NCI-H2227 (cell line): ENCODE measurements at regions not wholly inside any gene's neighbourhood (a gene's known extent, or its start where the extent isn't known, plus 50 kb on each side); places are given as distances from the start of the nearest gene placed in this dataset.

Experiments
- DNase-seq: peaks from one replicate; lab custom pipeline; 2025; ENCODE audit not compliant: unreplicated experiment; lab: John Stamatoyannopoulos, UW

DNA sequence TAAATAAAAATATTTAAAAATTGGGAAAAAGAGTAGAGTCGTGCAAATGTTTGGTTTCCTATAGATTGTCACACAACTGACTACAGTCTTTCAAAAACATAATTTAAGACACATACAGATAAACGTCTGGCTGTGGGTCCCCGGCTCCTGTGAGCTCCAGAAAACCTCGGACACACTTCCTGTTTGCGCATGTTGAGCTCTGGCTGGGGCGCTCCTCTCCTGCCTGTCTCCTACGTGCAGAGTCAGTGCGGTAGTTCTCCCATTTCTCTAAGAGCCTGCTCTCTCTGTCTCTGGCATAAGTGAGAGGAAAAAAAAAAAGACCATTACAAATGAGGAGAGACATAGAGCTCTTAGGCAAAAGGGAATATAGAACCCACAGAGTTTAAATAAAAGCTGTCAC lies 128.2 kb upstream of the OBI1 start:
- DNase-seq, result no peak

- no peak for DNase-seq
Observed at GRCh38 chr13:78786459-78786858, 127.5 kb upstream of the OBI1 start.

GRCh38 chr13:78785764-78786163 lies 126.8 kb upstream of the OBI1 start:
- DNase-seq, result no peak

DNA sequence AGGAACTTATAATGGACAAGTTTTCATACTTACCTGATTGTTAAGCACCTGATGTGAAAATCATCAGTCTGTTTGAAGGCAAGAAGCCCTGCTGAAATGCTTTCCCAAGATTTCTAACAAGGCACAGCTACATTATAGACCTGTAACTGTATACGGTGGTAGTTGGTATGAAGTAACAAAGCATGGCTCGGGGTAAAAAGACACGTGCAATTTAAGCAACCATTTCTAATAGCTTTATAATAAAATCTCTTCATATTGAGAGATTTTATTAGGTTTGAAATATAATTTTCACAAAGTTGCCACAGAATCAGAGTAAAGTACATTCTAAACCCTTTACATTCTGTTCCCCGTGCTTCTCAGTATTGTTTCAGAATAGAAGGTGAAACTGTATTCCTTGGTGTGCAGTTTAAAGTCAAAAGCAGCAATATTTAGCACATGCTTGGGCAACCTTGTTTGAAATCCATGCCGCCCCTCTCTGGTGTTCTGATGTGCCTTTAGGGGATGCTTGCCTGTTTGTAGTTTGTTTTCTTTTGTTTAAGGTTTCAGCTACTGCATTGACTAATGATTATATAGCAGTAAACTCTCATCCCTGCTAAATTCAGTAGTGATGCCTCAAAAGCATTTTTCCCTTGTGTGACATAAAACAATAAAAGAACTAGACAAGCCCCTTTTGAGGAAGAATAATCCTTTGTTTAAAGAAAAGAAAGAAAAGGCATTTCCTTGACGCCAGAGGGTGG lies 125.2 kb upstream of the OBI1 start:
- no peak for DNase-seq

DNA sequence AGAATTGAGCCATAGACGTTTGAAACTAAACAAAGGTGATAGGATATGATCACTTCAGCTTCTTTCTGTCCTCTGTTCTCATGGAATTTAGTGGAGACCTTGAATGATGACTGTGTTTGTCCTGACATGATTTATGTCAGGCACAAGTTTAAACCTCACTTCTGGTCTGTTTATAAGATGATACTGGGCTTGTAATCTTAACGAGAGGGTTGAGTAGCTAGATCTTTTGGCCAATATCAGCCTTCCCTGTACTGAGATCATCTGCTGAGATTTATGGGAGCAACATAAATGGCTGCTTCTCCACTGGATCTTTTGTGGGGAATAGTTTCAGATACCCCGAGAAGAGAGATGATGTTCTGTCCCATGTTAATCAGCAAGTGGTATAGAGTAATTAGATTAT lies 121.8 kb upstream of the OBI1 start:
- no peak for DNase-seq

DNA sequence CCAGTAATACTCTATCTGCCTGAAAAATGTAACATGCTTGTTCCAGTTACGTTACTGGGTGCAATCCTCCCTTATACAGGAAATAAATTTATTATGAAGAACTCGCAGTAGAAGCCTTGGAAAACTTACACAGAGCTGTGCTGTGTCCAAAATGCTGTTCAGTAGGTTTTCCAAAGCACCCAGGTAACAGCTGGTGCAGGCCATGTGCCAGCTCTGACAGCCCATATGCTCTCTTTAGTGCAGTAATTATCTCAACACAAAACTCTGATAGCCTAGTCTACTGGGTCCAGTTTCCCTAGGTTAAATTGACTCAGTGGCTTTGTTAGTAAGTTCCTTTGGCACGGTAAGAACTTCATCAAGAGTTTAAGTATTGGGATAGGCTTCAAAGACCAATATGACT lies 120.7 kb upstream of the OBI1 start:
- DNase-seq, result no peak

DNA sequence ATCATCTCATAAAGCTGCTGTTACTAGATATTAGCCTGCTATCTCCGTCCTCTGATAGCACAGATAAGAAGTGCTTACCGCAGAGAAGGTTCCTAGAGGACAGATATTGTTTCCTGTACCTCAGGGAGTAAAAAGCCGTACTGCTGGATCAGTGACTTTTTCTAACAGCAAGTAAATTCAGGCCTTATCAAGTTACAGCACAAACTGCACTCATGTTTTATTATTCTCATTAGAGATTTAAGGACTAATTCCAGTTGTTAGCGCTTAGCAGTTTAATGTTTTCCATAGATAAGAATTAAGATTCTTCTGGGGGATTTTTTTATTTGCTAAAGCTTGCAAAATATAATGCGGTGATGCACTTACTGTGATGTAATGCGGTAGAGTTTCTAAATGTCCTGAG lies 119.0 kb upstream of the OBI1 start:
- DNase-seq, result no peak

DNA sequence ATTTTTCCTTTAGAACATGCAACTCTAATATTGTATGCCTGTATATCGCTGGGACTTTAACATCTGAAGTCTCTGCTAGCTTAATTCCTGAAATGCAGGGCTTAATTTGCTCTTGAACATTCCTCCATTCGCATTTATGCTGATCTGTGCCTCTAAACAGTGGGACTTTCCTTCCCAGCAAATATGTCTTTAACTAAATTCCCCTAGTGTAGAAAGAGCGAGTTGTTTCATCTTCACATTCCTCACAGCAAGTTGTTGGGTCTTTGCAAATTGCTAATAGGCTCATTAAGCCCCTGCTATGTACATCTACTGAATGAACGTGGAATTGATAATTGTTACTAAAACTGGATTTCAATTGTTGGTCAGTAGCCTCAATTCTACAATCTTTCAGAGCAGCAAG lies 118.4 kb upstream of the OBI1 start:
- DNase-seq, result no peak

DNA sequence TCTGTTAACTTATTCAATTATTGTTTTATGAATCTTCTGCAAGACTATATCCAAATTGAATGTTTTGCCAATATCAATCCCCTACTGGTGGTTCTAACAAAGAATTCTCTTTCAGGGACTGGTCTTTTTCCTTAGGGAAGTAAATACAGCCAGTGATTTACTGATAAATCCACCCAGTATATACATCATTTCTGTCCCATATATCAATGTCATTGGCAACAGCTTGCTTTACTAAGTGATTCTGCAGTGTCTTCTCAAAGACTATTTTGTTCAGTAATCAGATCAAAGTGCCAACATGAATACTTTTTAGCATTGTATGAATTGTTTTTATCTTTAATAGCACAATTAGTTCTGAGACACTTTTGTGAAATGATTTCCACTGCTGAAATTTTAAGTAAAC lies 114.0 kb upstream of the OBI1 start:
- DNase-seq, result no peak

- no peak for DNase-seq
Observed at GRCh38 chr13:78770601-78771000, 111.6 kb upstream of the OBI1 start.

GRCh38 chr13:78768950-78769349 lies 110.0 kb upstream of the OBI1 start:
- DNase-seq, result no peak

- DNase-seq, result no peak
Observed at GRCh38 chr13:78764665-78765064, 105.7 kb upstream of the OBI1 start.

GRCh38 chr13:78762825-78763224 lies 103.9 kb upstream of the OBI1 start:
- DNase-seq, result no peak

GRCh38 chr13:78759704-78760103 lies 100.7 kb upstream of the OBI1 start:
- no peak for DNase-seq

DNA sequence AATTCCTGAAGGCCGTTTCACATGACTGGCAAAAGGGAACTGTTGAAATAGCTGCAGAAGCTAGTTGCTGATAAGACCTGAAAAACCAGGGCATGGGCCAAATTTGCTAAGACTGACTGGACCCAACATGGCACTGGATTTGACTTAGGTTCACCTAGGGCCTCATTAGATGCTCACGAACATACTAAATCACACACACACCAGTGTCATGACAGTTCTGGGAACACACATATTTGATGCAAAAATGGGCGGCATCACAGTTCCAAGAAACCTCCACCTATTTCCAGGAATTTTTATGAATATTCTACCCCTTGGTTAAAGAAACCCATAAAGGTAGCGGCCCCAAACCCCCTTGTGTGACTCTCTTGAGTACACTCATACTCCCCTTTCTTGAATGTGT lies 99.6 kb upstream of the OBI1 start:
- no peak for DNase-seq

- no peak for DNase-seq
Observed at GRCh38 chr13:78753435-78753834, 94.5 kb upstream of the OBI1 start.

DNA sequence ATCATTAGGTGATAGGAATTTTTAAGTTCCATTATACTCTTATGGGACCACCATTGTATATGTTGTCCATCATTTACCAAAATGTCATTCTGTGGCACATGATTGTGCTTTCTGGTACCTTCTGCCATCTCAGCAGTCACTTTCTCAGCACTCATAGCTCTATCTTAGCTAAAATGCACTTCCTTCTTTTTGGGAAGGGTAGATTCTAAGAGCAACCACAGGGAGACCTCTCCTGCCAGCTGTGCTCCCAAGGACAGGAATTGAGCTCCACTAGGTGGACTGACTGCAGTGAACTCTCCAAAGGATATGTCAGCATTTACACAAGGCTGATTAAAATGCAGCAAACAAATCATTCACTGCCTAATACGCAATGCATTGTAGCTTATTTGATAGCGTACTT lies 91.8 kb upstream of the OBI1 start:
- DNase-seq, result no peak

DNA sequence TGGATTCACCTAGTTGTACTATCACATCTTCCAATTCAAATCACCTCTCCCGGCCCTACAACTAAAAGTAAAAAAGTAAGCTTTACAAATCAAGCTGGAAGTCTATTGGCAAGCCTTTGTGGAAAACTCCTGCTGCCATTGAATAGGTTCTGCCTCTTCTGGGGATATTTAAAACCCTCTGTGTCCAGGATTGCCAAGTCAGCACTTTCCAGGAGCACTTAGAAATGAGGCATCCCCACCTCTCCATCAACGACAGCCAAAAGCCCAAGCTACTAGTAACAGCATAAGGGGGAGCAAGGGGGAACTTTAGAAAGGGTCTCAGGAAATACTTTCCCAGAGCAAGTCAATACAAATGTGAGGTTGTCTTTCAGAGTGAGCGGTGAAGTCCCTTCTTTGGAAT lies 85.0 kb upstream of the OBI1 start:
- DNase-seq, result no peak

- DNase-seq, result no peak
Observed at GRCh38 chr13:78742659-78743058, 83.7 kb upstream of the OBI1 start.

- DNase-seq, result no peak
Observed at GRCh38 chr13:78736142-78736541, 77.2 kb upstream of the OBI1 start.

GRCh38 chr13:78732445-78733017 lies 73.6 kb upstream of the OBI1 start:
- DNase-seq, result no peak

DNA sequence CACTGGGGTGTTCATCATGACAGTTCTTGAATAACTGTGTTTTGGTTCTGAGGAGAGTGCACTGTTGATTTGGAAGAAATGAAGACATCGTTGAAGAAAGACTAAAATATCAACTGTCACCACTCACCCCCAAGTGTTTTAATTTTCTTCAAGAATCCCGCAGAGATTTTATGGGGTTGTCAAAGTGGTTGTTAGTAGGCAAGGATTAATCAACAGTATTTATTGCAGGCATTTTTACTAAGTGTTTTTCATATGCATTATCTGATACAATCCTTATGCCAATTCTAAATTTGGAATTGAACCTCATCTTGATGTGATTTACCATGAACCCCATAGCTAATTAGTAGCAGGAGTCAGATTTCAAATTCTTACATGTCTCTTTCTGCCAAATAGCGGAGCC lies 63.7 kb upstream of the OBI1 start:
- no peak for DNase-seq

DNA sequence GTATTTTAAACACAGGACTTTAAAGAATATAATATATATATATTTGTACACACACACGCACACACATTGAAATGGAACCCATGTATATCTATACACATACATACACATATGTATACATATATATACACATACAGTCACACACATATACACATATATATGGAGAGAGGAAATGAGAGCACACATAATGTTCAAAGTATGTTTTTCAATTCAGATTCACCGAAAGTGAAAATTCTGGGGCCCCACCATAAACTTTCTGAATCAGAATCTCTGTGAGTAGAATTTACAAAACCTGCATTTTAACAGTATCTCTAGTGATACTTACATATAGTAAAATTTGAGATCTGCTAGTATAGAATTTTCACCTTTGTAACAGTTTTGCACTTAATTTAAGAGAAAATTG lies 60.4 kb upstream of the OBI1 start:
- DNase-seq, result no peak
